ENCODE measurements at regions not wholly inside any gene's neighbourhood (a gene's known extent, or its start where the extent isn't known, plus 50 kb on each side); places are given as distances from the start of the nearest gene placed in this dataset.

- TF ChIP-seq POLR2AphosphoS5 (IDR thresholded peaks at IDR 0.05) (no peak), CTCF (IDR thresholded peaks at IDR 0.05) (no peak)
These were observed 245.7 kb downstream of the KCNC2 start for GRCh38 chr12:74963867-74964331.
